T1000 (cell line): ENCODE measurements at regions not wholly inside any gene's neighbourhood (a gene's known extent, or its start where the extent isn't known, plus 50 kb on each side); places are given as distances from the start of the nearest gene placed in this dataset.
"Not testable (repeated sequence)": the region's sequence is repeated elsewhere in the genome, so short reads cannot be mapped to it uniquely, and the experiment has no call there.

Experiments
- DNase-seq: peaks from one replicate; lab custom pipeline; 2025; ENCODE audit warnings: mixed read lengths; lab: John Stamatoyannopoulos, UW

- DNase-seq = no peak
These were observed 196.9 kb upstream of the CNTNAP2 start for GRCh38 chr7:145919712-145920111.

GRCh38 chr7:145916776-145917175, 199.8 kb upstream of the CNTNAP2 start:
- no peak for DNase-seq

GRCh38 chr7:145915679-145916078, 200.9 kb upstream of the CNTNAP2 start:
- DNase-seq = no peak

- peak; percentile 25 for DNase-seq
These were observed 206.5 kb upstream of the CNTNAP2 start for GRCh38 chr7:145909991-145910513.

- DNase-seq = no peak
These were observed 212.9 kb upstream of the CNTNAP2 start for GRCh38 chr7:145903658-145904057.

- DNase-seq = no peak
These were observed 214.5 kb upstream of the CNTNAP2 start for GRCh38 chr7:145902123-145902522.

- DNase-seq = no peak
These were observed 216.7 kb upstream of the CNTNAP2 start for GRCh38 chr7:145899938-145900337.

- DNase-seq = no peak
These were observed 222.6 kb upstream of the CNTNAP2 start for GRCh38 chr7:145893925-145894535.

- no peak for DNase-seq
These were observed 231.7 kb upstream of the CNTNAP2 start for GRCh38 chr7:145884716-145885514.

GRCh38 chr7:145876376-145876775, 240.2 kb upstream of the CNTNAP2 start:
- DNase-seq = no peak

- no peak for DNase-seq
These were observed 241.3 kb upstream of the CNTNAP2 start for GRCh38 chr7:145875267-145875666.

GRCh38 chr7:145868935-145869334, 247.7 kb upstream of the CNTNAP2 start:
- DNase-seq = no peak

GRCh38 chr7:145862212-145862611, 254.4 kb upstream of the CNTNAP2 start:
- DNase-seq = no peak

GRCh38 chr7:145860809-145861208, 255.8 kb upstream of the CNTNAP2 start:
- no peak for DNase-seq

- DNase-seq = no peak
These were observed 266.0 kb upstream of the CNTNAP2 start for GRCh38 chr7:145850636-145851035.

GRCh38 chr7:145848691-145849090, 267.9 kb upstream of the CNTNAP2 start:
- DNase-seq = no peak

GRCh38 chr7:145845345-145845744, 271.3 kb upstream of the CNTNAP2 start:
- no peak for DNase-seq

GRCh38 chr7:145839814-145840213, 276.8 kb upstream of the CNTNAP2 start:
- no peak for DNase-seq

GRCh38 chr7:145831616-145832206, 284.9 kb upstream of the CNTNAP2 start:
- DNase-seq = no peak

- DNase-seq = no peak
These were observed 298.9 kb upstream of the CNTNAP2 start for GRCh38 chr7:145817687-145818086.

- DNase-seq = no peak
These were observed 304.4 kb upstream of the CNTNAP2 start for GRCh38 chr7:145812218-145812617.

GRCh38 chr7:145805496-145805895, 311.1 kb upstream of the CNTNAP2 start:
- DNase-seq = not testable (repeated sequence)

GRCh38 chr7:145797507-145797906, 319.1 kb upstream of the CNTNAP2 start:
- no peak for DNase-seq
